ENCODE measurements at regions not wholly inside any gene's neighbourhood (a gene's known extent, or its start where the extent isn't known, plus 50 kb on each side); places are given as distances from the start of the nearest gene placed in this dataset.
A peak's percentile ranks its signal among the peaks of the same experiment; 100 is the strongest.

- Histone ChIP-seq H3K27me3 (no peaks in the 10 kb centered on the region), H3K27ac (no peak overlapping the region), H3K9me3 (peaks cover 0 to 5% (median 0%) of the 10 kb centered on the region in 4 donors), H3K4me3 (no peak overlapping the region), H3K36me3 (no peaks in the 10 kb centered on the region), H3K4me1 (no peaks in the 10 kb centered on the region)
- WGBS (ENCODE audit: insufficient coverage, low coverage, low lambda C conversion rate, missing lambda C conversion rate) = 41% methylated on average over 4 of the region's 5 CpGs
- intact Hi-C loops (cut with DNase I) = no loop called here
- DNase-seq (no peak), ATAC-seq (peak in 1 of 4 donors; percentile 16)
- TF ChIP-seq POLR2A (IDR thresholded peaks at IDR 0.05) = no peak
- TF ChIP-seq, protein P1, sequence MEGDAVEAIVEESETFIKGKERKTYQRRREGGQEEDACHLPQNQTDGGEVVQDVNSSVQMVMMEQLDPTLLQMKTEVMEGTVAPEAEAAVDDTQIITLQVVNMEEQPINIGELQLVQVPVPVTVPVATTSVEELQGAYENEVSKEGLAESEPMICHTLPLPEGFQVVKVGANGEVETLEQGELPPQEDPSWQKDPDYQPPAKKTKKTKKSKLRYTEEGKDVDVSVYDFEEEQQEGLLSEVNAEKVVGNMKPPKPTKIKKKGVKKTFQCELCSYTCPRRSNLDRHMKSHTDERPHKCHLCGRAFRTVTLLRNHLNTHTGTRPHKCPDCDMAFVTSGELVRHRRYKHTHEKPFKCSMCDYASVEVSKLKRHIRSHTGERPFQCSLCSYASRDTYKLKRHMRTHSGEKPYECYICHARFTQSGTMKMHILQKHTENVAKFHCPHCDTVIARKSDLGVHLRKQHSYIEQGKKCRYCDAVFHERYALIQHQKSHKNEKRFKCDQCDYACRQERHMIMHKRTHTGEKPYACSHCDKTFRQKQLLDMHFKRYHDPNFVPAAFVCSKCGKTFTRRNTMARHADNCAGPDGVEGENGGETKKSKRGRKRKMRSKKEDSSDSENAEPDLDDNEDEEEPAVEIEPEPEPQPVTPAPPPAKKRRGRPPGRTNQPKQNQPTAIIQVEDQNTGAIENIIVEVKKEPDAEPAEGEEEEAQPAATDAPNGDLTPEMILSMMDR (IDR thresholded peaks at IDR 0.05) = no peak
Observed at GRCh38 chr2:226023383-226023782, 623.9 kb downstream of the NYAP2 start.

- 77% methylated on average over 1 of the region's 1 CpG for WGBS (ENCODE audit: insufficient coverage, low coverage, low lambda C conversion rate, missing lambda C conversion rate)
- ATAC-seq = no peak
- no peak for TF ChIP-seq POLR2A (IDR thresholded peaks at IDR 0.05)
- TF ChIP-seq, protein P1 (IDR thresholded peaks at IDR 0.05) = no peak
Observed at GRCh38 chr2:226020956-226021355, 621.4 kb downstream of the NYAP2 start.

DNA sequence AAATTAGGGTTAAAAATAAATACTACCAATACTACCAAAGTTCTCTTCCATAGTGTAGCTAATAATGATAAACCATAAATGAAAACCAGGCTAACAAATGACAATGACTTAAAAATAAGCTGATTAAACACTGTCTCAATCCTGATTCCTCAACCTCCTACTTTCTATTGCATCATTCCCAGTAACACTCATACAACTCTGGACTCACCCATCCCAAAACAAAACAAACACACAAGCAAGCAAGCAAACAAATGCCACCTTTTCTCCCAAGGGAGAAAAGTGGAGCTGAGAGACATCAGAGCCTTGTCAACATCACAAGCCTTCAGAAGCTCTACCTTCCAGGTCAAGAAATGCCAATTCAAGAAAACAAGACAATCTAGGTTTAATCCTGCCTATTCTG, 620.7 kb downstream of the NYAP2 start:
- no peaks in the 10 kb centered on the region for H3K27me3 ChIP-seq
- no peak overlapping the region for H3K4me3 ChIP-seq
- no peak overlapping the region for H3K27ac ChIP-seq
- no peak for TF ChIP-seq POLR2A (IDR thresholded peaks at IDR 0.05)
- TF ChIP-seq, protein P1 (IDR thresholded peaks at IDR 0.05) = no peak
- no peak for DNase-seq
- intact Hi-C loops (cut with DNase I) = no loop called here
- H3K36me3 ChIP-seq = no peaks in the 10 kb centered on the region
- peaks cover 0 to 5% (median 0%) of the 10 kb centered on the region in 4 donors for H3K9me3 ChIP-seq
- ATAC-seq = peak in 1 of 4 donors; percentile 28
- no peaks in the 10 kb centered on the region for H3K4me1 ChIP-seq

More at GRCh38 chr2:226020956-226021355, 621.4 kb downstream of the NYAP2 start:
- DNase-seq = no peak
- no peaks in the 10 kb centered on the region for H3K27me3 ChIP-seq
- H3K27ac ChIP-seq = no peak overlapping the region
- intact Hi-C loops (cut with DNase I) = no loop called here
- H3K36me3 ChIP-seq = no peaks in the 10 kb centered on the region
- peaks cover 0 to 5% (median 0%) of the 10 kb centered on the region in 4 donors for H3K9me3 ChIP-seq
- no peaks in the 10 kb centered on the region for H3K4me1 ChIP-seq
- no peak overlapping the region for H3K4me3 ChIP-seq

DNA sequence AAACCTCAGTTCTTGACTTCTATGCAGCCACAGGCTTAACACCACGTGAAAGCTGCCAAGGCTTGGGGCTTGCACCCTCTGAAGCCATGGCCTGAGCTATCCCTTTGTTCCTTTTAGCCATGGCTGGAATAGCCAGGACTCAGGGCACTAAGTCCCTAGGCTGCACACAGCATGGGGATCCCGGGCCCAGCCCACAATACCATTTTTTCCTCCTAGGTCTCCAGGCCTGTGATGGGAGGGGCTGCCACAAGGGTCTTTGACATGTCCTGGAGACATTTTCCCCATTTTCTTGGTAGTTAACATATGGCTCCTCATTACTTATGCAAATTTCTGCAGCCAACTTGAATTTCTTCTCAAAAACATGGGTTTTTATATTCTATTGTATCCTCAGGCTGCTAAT, 619.1 kb downstream of the NYAP2 start:
- Histone ChIP-seq H3K4me1 (no peaks in the 10 kb centered on the region), H3K36me3 (no peaks in the 10 kb centered on the region), H3K27me3 (no peaks in the 10 kb centered on the region), H3K27ac (no peak overlapping the region), H3K4me3 (no peak overlapping the region), H3K9me3 (peaks cover 0 to 5% (median 0%) of the 10 kb centered on the region in 4 donors)
- WGBS (ENCODE audit: insufficient coverage, low coverage, low lambda C conversion rate, missing lambda C conversion rate) = 20% methylated on average over 1 of the region's 2 CpGs
- DNase-seq (no peak), ATAC-seq (no peak)
- intact Hi-C loops (cut with DNase I) = no loop called here
- no peak for TF ChIP-seq POLR2A (IDR thresholded peaks at IDR 0.05)
- TF ChIP-seq, protein P1 (IDR thresholded peaks at IDR 0.05) = no peak

DNA sequence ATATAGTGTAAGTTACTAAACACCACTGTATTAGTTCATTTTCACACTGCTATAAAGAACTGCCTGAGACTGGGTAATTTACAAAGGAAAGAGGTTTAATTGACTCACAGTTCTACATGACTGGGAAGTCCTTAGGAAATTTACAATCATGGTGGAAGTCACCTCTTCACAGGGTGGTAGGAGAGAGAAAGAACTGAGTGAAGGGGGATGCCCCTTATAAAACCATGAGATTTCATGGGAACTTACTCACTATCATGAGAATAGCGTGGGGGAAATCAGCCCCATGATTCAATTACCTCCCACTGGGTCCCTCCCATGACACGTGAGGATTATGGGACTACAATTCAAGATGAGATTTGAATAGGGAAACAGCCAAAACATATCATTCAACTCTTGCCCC, 618.0 kb downstream of the NYAP2 start:
- Histone ChIP-seq H3K36me3 (no peaks in the 10 kb centered on the region), H3K9me3 (peaks cover 0 to 5% (median 0%) of the 10 kb centered on the region in 4 donors), H3K27me3 (no peaks in the 10 kb centered on the region), H3K4me1 (no peaks in the 10 kb centered on the region), H3K27ac (no peak overlapping the region), H3K4me3 (no peak overlapping the region)
- ATAC-seq = no peak
- TF ChIP-seq POLR2A (IDR thresholded peaks at IDR 0.05) = no peak
- TF ChIP-seq, protein P1 (IDR thresholded peaks at IDR 0.05) = no peak
- WGBS (ENCODE audit: insufficient coverage, low coverage, low lambda C conversion rate, missing lambda C conversion rate) = 75% methylated on average over 2 of the region's 2 CpGs
- DNase-seq = no peak
- intact Hi-C loops (cut with DNase I) = no loop called here
